ENCODE measurements at regions not wholly inside any gene's neighbourhood (a gene's known extent, or its start where the extent isn't known, plus 50 kb on each side); places are given as distances from the start of the nearest gene placed in this dataset.

DNA sequence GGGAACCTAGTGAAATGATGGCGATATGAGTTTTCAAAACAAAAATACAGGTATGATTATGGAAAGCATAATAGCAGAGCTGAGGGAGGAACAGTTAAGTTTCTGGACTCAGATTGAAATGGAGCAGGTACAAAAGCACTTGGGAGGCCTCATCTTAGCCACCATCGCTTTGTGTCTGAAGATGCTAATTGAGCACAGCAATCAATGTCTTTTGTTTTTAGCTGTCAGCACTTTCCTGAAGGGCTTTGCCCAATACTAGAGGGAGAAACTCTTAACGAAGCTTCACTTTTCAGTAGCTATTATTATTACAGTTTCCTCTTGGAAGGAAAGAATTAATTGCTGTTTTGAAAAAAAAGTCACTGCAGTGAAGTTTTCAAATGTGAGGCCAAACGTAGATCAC lies 348.7 kb downstream of the RWDD3 start:
- TF ChIP-seq GABPA (IDR thresholded peaks at IDR 0.05; ENCODE audit: low read depth) (no peak), POLR2AphosphoS5 (IDR thresholded peaks at IDR 0.05; ENCODE audit: low read depth) (no peak)
